ENCODE measurements at regions not wholly inside any gene's neighbourhood (a gene's known extent, or its start where the extent isn't known, plus 50 kb on each side); places are given as distances from the start of the nearest gene placed in this dataset.

- TF ChIP-seq EZH2 (conservative IDR thresholded peaks at IDR 0.05; ENCODE audit: low read depth, low read length) (no peak), KDM5B (CRISPR knock-in tag; IDR thresholded peaks at IDR 0.05; ENCODE audit: borderline replicate concordance) (no peak), NBN (conservative IDR thresholded peaks at IDR 0.05) (no peak)
Measured at GRCh38 chr15:96264801-96265515, 65.5 kb upstream of the NR2F2 start.
